Neutrophil (primary cell): ENCODE measurements at regions not wholly inside any gene's neighbourhood (a gene's known extent, or its start where the extent isn't known, plus 50 kb on each side); places are given as distances from the start of the nearest gene placed in this dataset.

ENCODE experiments used
- H3K27ac ChIP-seq: fragments of 200-600 bp; sonication (generic); 2 replicates; pipeline ENCODE4 v1.5.1; 2016; ENCODE audit warnings: mild to moderate bottlenecking, moderate library complexity
- H3K27me3 ChIP-seq: fragments of 200-600 bp; sonication (generic); 2 replicates; pipeline ENCODE4 v1.6.0; 2016; ENCODE audit warnings: mild to moderate bottlenecking
- H3K36me3 ChIP-seq: fragments of 200-600 bp; sonication (generic); 2 replicates; pipeline ENCODE4 v1.5.1; 2017
- H3K4me1 ChIP-seq, 2 experiments: fragments of 200-600 bp in 1 of 2; sonication (generic) in 1 of 2; 1 replicate in 1 of 2; 2 replicates in 1 of 2; pipeline versions ENCODE4 v1.5.1 to v1.6.1; 2013 to 2016; ENCODE audit warnings: low read depth in 1 of 2, low read length in 1 of 2, mild to moderate bottlenecking in 1 of 2, moderate library complexity in 1 of 2; ENCODE audit not compliant: control insufficient read depth in 1 of 2, insufficient read depth in 1 of 2
- H3K4me3 ChIP-seq, 2 experiments: fragments of 200-600 bp in 1 of 2; sonication (generic) in 1 of 2; 1 replicate in 1 of 2; 2 replicates in 1 of 2; pipeline ENCODE4 v1.5.1; 2013 to 2016; ENCODE audit warnings: low read depth in 1 of 2, low read length in 1 of 2, mild to moderate bottlenecking in 1 of 2, moderate library complexity in 1 of 2
- H3K9me3 ChIP-seq: fragments of 200-600 bp; sonication (generic); 2 replicates; pipeline ENCODE4 v1.5.1; 2016
- TF ChIP-seq, protein P1 (sequence below): fragments of 200-600 bp; sonication (generic); IDR thresholded peaks from 2 replicates; pipeline ENCODE4 v1.5.1; 2016; ENCODE audit warnings: antibody characterized with exemption

GRCh38 chr19:28960986-28961705 lies 251.8 kb downstream of the UQCRFS1 start:
- H3K27me3 ChIP-seq, result no peaks in the 10 kb centered on the region
- H3K27ac ChIP-seq, result no peak overlapping the region
- no peaks in the 10 kb centered on the region for H3K36me3 ChIP-seq
- H3K4me1 ChIP-seq, result no peaks in the 10 kb centered on the region
- no peaks in the 10 kb centered on the region for H3K9me3 ChIP-seq
- TF ChIP-seq, protein P1, sequence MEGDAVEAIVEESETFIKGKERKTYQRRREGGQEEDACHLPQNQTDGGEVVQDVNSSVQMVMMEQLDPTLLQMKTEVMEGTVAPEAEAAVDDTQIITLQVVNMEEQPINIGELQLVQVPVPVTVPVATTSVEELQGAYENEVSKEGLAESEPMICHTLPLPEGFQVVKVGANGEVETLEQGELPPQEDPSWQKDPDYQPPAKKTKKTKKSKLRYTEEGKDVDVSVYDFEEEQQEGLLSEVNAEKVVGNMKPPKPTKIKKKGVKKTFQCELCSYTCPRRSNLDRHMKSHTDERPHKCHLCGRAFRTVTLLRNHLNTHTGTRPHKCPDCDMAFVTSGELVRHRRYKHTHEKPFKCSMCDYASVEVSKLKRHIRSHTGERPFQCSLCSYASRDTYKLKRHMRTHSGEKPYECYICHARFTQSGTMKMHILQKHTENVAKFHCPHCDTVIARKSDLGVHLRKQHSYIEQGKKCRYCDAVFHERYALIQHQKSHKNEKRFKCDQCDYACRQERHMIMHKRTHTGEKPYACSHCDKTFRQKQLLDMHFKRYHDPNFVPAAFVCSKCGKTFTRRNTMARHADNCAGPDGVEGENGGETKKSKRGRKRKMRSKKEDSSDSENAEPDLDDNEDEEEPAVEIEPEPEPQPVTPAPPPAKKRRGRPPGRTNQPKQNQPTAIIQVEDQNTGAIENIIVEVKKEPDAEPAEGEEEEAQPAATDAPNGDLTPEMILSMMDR, result no peak
- no peak overlapping the region for H3K4me3 ChIP-seq

GRCh38 chr19:28960586-28960985 lies 252.4 kb downstream of the UQCRFS1 start:
- Histone ChIP-seq H3K4me3 (no peak overlapping the region), H3K9me3 (no peaks in the 10 kb centered on the region), H3K27ac (no peak overlapping the region), H3K27me3 (no peaks in the 10 kb centered on the region), H3K36me3 (no peaks in the 10 kb centered on the region), H3K4me1 (no peaks in the 10 kb centered on the region)
- TF ChIP-seq, protein P1, result no peak

DNA sequence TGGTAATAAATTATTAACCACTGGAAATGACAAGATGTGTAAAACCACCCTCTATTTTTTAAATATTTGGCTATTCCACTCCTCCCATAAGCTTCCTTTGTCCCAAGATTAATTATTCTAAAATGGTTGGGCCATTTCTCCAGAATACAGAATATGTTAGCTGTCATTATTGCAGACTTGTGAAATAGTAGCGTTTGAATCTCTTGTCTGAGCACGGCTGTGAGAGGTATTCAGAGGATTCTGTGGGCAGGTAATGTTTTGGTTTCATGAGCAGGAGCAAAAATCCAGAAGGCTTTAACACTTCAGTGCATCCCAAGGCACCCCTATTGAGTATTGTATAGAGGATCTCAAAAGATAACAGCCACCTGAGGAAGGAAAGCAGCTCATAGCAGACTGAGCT lies 256.0 kb downstream of the UQCRFS1 start:
- Histone ChIP-seq H3K27ac (no peak overlapping the region), H3K27me3 (no peaks in the 10 kb centered on the region), H3K9me3 (no peaks in the 10 kb centered on the region), H3K4me3 (no peak overlapping the region), H3K36me3 (no peaks in the 10 kb centered on the region), H3K4me1 (no peaks in the 10 kb centered on the region)
- TF ChIP-seq, protein P1, result no peak

DNA sequence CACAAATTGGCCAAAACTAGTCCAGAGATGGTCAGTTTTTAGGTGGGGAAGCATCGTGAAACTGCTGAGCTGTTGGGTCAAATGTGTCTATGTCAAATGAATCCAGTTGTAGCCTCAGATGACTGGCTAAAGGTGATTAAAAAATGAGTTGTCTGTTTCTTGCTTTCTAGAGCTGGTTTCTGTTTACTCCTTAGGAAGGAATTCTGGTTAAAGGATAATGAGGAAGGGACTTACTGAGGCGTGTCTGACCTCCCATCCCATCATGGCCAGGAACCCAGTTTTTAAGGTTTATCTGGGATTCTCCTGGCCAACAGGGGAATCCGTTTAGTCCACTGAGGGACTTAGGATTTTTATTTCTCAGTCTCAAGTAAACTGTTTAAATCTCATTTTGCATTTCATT lies 256.5 kb downstream of the UQCRFS1 start:
- Histone ChIP-seq H3K36me3 (no peaks in the 10 kb centered on the region), H3K27ac (no peak overlapping the region), H3K9me3 (no peaks in the 10 kb centered on the region), H3K4me3 (no peak overlapping the region), H3K27me3 (no peaks in the 10 kb centered on the region), H3K4me1 (no peaks in the 10 kb centered on the region)
- TF ChIP-seq, protein P1, result no peak

DNA sequence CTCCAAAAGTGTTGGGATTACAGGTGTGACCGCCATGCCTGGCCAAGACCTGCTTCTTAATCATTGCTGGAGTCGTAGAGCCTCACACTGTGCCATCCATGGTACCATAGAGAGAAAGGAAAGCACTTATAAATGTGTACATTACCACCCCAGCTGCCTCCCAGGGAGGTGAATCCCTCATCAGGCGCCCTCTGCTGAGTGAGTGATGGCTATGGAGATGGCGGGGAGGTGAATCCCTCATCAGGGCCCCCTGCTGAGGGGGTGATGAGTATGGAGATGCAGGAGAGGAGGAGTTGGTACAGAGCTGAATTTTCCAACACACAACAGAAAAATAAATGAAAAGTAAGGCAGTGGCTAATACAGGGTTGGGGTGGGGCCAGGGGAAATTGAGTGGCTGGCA lies 263.4 kb downstream of the UQCRFS1 start:
- TF ChIP-seq, protein P1, result no peak
- Histone ChIP-seq H3K27me3 (no peaks in the 10 kb centered on the region), H3K4me3 (no peak overlapping the region), H3K27ac (no peak overlapping the region), H3K4me1 (no peaks in the 10 kb centered on the region), H3K36me3 (no peaks in the 10 kb centered on the region), H3K9me3 (no peaks in the 10 kb centered on the region)
